Mesenchymal stem cell (in vitro differentiated cells and primary cell): ENCODE measurements at regions not wholly inside any gene's neighbourhood (a gene's known extent, or its start where the extent isn't known, plus 50 kb on each side); places are given as distances from the start of the nearest gene placed in this dataset.

ENCODE experiments used
- DNase-seq: peaks from one replicate; pipeline ENCODE4 v3.0.0-alpha.2; 2013
- H2AFZ ChIP-seq: one replicate; pipeline ENCODE4 v1.6.1; 2013; ENCODE audit warnings: low read depth, mild to moderate bottlenecking, control low read depth, inconsistent platforms, low read length, moderate library complexity
- H2AK5ac ChIP-seq: 2 replicates; pipeline ENCODE4 v1.6.1; 2013; ENCODE audit warnings: low read length, moderate library complexity, mild to moderate bottlenecking, inconsistent platforms; ENCODE audit not compliant: severe bottlenecking
- H2BK120ac ChIP-seq: one replicate; pipeline ENCODE4 v1.6.1; 2013; ENCODE audit warnings: low read depth, mild to moderate bottlenecking, inconsistent platforms, low read length, moderate library complexity
- H2BK12ac ChIP-seq, 2 experiments: one replicate each; pipeline ENCODE4 v1.6.1; 2013; ENCODE audit warnings: inconsistent platforms in 2 of 2, low read length in 2 of 2, mild to moderate bottlenecking in 2 of 2, moderate library complexity in 2 of 2, control low read depth in 1 of 2
- H2BK15ac ChIP-seq: one replicate; pipeline ENCODE4 v1.6.1; 2013; ENCODE audit warnings: mild to moderate bottlenecking, low read depth, inconsistent platforms; ENCODE audit not compliant: poor library complexity, severe bottlenecking
- H2BK5ac ChIP-seq: 2 replicates; pipeline ENCODE4 v1.6.1; 2013; ENCODE audit warnings: low read depth, mild to moderate bottlenecking, low read length, control low read depth, inconsistent platforms; ENCODE audit not compliant: poor library complexity, severe bottlenecking
- H3K14ac ChIP-seq, 2 experiments: one replicate each; pipeline ENCODE4 v1.6.1; 2013; ENCODE audit warnings: inconsistent platforms in 2 of 2, low read length in 2 of 2, control low read depth in 1 of 2, mild to moderate bottlenecking in 1 of 2, moderate library complexity in 1 of 2
- H3K18ac ChIP-seq, 2 experiments: one replicate each; pipeline ENCODE4 v1.6.1; 2013; ENCODE audit warnings: inconsistent platforms in 2 of 2, low read length in 2 of 2, control low read depth in 1 of 2, low read depth in 1 of 2, mild to moderate bottlenecking in 1 of 2
- H3K23ac ChIP-seq, 2 experiments: one replicate each; pipeline ENCODE4 v1.6.1; 2013; ENCODE audit warnings: inconsistent platforms in 2 of 2, low read length in 2 of 2, mild to moderate bottlenecking in 2 of 2, moderate library complexity in 2 of 2, control low read depth in 1 of 2
- H3K27ac ChIP-seq: 2 replicates; pipeline ENCODE4 v1.5.1; 2013; ENCODE audit warnings: mild to moderate bottlenecking, moderate library complexity, low read length, control low read depth, inconsistent platforms; ENCODE audit not compliant: poor library complexity, severe bottlenecking
- H3K27me3 ChIP-seq, 2 experiments: 2 replicates each; pipeline versions ENCODE4 v1.6.1 to v1.7.0; 2013; ENCODE audit warnings: low read length in 2 of 2, mild to moderate bottlenecking in 2 of 2, moderate library complexity in 2 of 2, control low read depth in 1 of 2, inconsistent platforms in 1 of 2; ENCODE audit not compliant: control insufficient read depth in 1 of 2, insufficient read depth in 1 of 2
- H3K36me3 ChIP-seq, 2 experiments: 2 replicates each; pipeline versions ENCODE4 v1.6.1 to v1.7.0; 2013; ENCODE audit warnings: low read length in 2 of 2, control low read depth in 1 of 2, inconsistent platforms in 1 of 2, low read depth in 1 of 2, mild to moderate bottlenecking in 1 of 2; ENCODE audit not compliant: insufficient read depth in 2 of 2, control insufficient read depth in 1 of 2
- H3K4ac ChIP-seq, 2 experiments: one replicate each; pipeline ENCODE4 v1.6.1; 2013; ENCODE audit warnings: inconsistent platforms in 2 of 2, low read length in 2 of 2, mild to moderate bottlenecking in 2 of 2, moderate library complexity in 2 of 2, control low read depth in 1 of 2, low read depth in 1 of 2
- H3K4me1 ChIP-seq: 2 replicates; pipeline ENCODE4 v1.6.1; 2013; ENCODE audit warnings: low read depth, low read length, control low read depth; ENCODE audit not compliant: control insufficient read depth, insufficient read depth
- H3K4me2 ChIP-seq: 2 replicates; pipeline ENCODE4 v1.6.1; 2013; ENCODE audit warnings: low read length, mild to moderate bottlenecking, inconsistent platforms; ENCODE audit not compliant: poor library complexity, severe bottlenecking
- H3K4me3 ChIP-seq, 2 experiments: 2 replicates each; pipeline versions ENCODE4 v1.5.1 to v1.7.0; 2013; ENCODE audit warnings: low read length in 2 of 2, mild to moderate bottlenecking in 2 of 2, control low read depth in 1 of 2, low read depth in 1 of 2; ENCODE audit not compliant: insufficient read depth in 1 of 2
- H3K79me1 ChIP-seq: replicated peaks from 2 replicates; pipeline ENCODE4 v1.6.1; 2013; ENCODE audit warnings: mild to moderate bottlenecking, control low read depth, low read length, inconsistent platforms; ENCODE audit not compliant: poor library complexity, severe bottlenecking
- H3K9ac ChIP-seq: 2 replicates; pipeline ENCODE4 v1.7.0; 2013; ENCODE audit warnings: mild to moderate bottlenecking, low read length, moderate library complexity
- H3K9me3 ChIP-seq: 2 replicates; pipeline ENCODE4 v1.7.0; 2013; ENCODE audit warnings: mild to moderate bottlenecking, low read length; ENCODE audit not compliant: control insufficient read depth
- H4K8ac ChIP-seq: one replicate; pipeline ENCODE4 v1.6.1; 2013; ENCODE audit warnings: inconsistent platforms, mild to moderate bottlenecking, low read length, moderate library complexity
- H4K91ac ChIP-seq: one replicate; pipeline ENCODE4 v1.6.1; 2013; ENCODE audit warnings: mild to moderate bottlenecking, low read length, inconsistent platforms
- WGBS: methylation state at CpG from one replicate; pipeline ENCODE4 v1.1.7; 2013; ENCODE audit warnings: mixed read lengths; 5-methylcytosine and 5-hydroxymethylcytosine counted together

- H3K4me1 ChIP-seq, result peaks cover 33% of the 10 kb centered on the region
- no peak overlapping the region for H3K4ac ChIP-seq
- H3K27me3 ChIP-seq, result peaks cover 0 to 57% of the 10 kb centered on the region in 2 experiments
- H3K36me3 ChIP-seq, result no peaks in the 10 kb centered on the region
- no peak overlapping the region for H3K18ac ChIP-seq
- no peaks in the 10 kb centered on the region for H3K79me1 ChIP-seq
- H2BK120ac ChIP-seq, result no peak overlapping the region
- H2AFZ ChIP-seq, result no peak overlapping the region
- H3K14ac ChIP-seq, result no peak overlapping the region
- H3K23ac ChIP-seq, result no peak overlapping the region
- no peak overlapping the region for H3K9ac ChIP-seq
- peak overlapping the region; percentile 93 for H2AK5ac ChIP-seq
- peak overlapping the region; percentile 2 to 82 for H2BK12ac ChIP-seq
- H3K27ac ChIP-seq, result no peak overlapping the region
- H2BK5ac ChIP-seq, result no peak overlapping the region
- no peak overlapping the region for H3K4me2 ChIP-seq
- H4K8ac ChIP-seq, result no peak overlapping the region
- H2BK15ac ChIP-seq, result no peak overlapping the region
- no peak for DNase-seq
- H3K9me3 ChIP-seq, result no peaks in the 10 kb centered on the region
- 96% methylated on average over 11 of the region's 11 CpGs for WGBS
- peak overlapping the region; percentile 20 for H4K91ac ChIP-seq
- no peak overlapping the region for H3K4me3 ChIP-seq
Measured at GRCh38 chr21:38982804-38983203, 177.1 kb downstream of the ETS2 start.

GRCh38 chr21:38982096-38982495, 176.4 kb downstream of the ETS2 start:
- H3K18ac ChIP-seq, result no peak overlapping the region

GRCh38 chr21:38980416-38981313, 174.9 kb downstream of the ETS2 start:
- Histone ChIP-seq H4K91ac (peak overlapping the region; percentile 30), H3K36me3 (no peaks in the 10 kb centered on the region), H3K4me2 (no peak overlapping the region), H3K4ac (no peak overlapping the region), H2BK12ac (peak overlapping the region; percentile 38 to 81), H3K27ac (no peak overlapping the region), H3K18ac (peak overlapping the region in 1 of 2 experiments; percentile 58), H3K14ac (no peak overlapping the region), H3K9ac (no peak overlapping the region), H4K8ac (no peak overlapping the region), H2AFZ (no peak overlapping the region), H2BK15ac (peak overlapping the region; percentile 4), H2AK5ac (peak overlapping the region; percentile 75), H3K4me1 (peaks cover 33% of the 10 kb centered on the region), H2BK5ac (no peak overlapping the region), H3K9me3 (no peaks in the 10 kb centered on the region), H2BK120ac (no peak overlapping the region), H3K79me1 (no peaks in the 10 kb centered on the region), H3K27me3 (peaks cover 0 to 53% of the 10 kb centered on the region in 2 experiments), H3K4me3 (no peak overlapping the region), H3K23ac (no peak overlapping the region)
- DNase-seq, result no peak
- WGBS, result 90% methylated on average over 15 of the region's 18 CpGs

More at GRCh38 chr21:38982096-38982495, 176.4 kb downstream of the ETS2 start:
- H4K91ac ChIP-seq, result no peak overlapping the region
- no peaks in the 10 kb centered on the region for H3K36me3 ChIP-seq
- no peak overlapping the region for H2BK120ac ChIP-seq
- no peak overlapping the region for H3K14ac ChIP-seq
- H3K4ac ChIP-seq, result no peak overlapping the region
- no peak overlapping the region for H2BK15ac ChIP-seq
- H3K27ac ChIP-seq, result peak overlapping the region; percentile 39
- no peak overlapping the region for H3K4me2 ChIP-seq
- H2AK5ac ChIP-seq, result no peak overlapping the region
- H3K23ac ChIP-seq, result no peak overlapping the region
- H2BK12ac ChIP-seq, result no peak overlapping the region
- H3K9ac ChIP-seq, result no peak overlapping the region
- peaks cover 0 to 53% of the 10 kb centered on the region in 2 experiments for H3K27me3 ChIP-seq
- WGBS, result 63% methylated on average over 6 of the region's 9 CpGs
- H3K9me3 ChIP-seq, result no peaks in the 10 kb centered on the region
- no peak overlapping the region for H2AFZ ChIP-seq
- H3K4me3 ChIP-seq, result no peak overlapping the region
- H3K79me1 ChIP-seq, result no peaks in the 10 kb centered on the region
- no peak overlapping the region for H4K8ac ChIP-seq
- DNase-seq, result no peak
- no peak overlapping the region for H2BK5ac ChIP-seq
- peaks cover 33% of the 10 kb centered on the region for H3K4me1 ChIP-seq

GRCh38 chr21:38979271-38980121, 173.8 kb downstream of the ETS2 start:
- no peaks in the 10 kb centered on the region for H3K36me3 ChIP-seq
- no peak overlapping the region for H2AFZ ChIP-seq
- no peak overlapping the region for H3K27ac ChIP-seq
- no peak overlapping the region for H3K4me3 ChIP-seq
- peak overlapping the region; percentile 1 to 47 for H3K18ac ChIP-seq
- H3K4ac ChIP-seq, result peak overlapping the region; percentile 13 to 71
- H3K9me3 ChIP-seq, result no peaks in the 10 kb centered on the region
- H2BK12ac ChIP-seq, result peak overlapping the region; percentile 81 to 89
- no peak overlapping the region for H2BK5ac ChIP-seq
- peaks cover 26% of the 10 kb centered on the region for H3K4me1 ChIP-seq
- no peak overlapping the region for H3K4me2 ChIP-seq
- H3K9ac ChIP-seq, result no peak overlapping the region
- peaks cover 0 to 60% of the 10 kb centered on the region in 2 experiments for H3K27me3 ChIP-seq
- H2BK120ac ChIP-seq, result no peak overlapping the region
- peak overlapping the region in 1 of 2 experiments; percentile 53 for H3K14ac ChIP-seq
- peak overlapping the region; percentile 70 for H4K91ac ChIP-seq
- 72% methylated on average over 3 of the region's 6 CpGs for WGBS
- peak overlapping the region; percentile 68 for H4K8ac ChIP-seq
- H3K79me1 ChIP-seq, result no peaks in the 10 kb centered on the region
- peak overlapping the region; percentile 82 for H2AK5ac ChIP-seq
- DNase-seq, result peak; percentile 89
- H2BK15ac ChIP-seq, result peak overlapping the region; percentile 54
- H3K23ac ChIP-seq, result peak overlapping the region in 1 of 2 experiments; percentile 21
